OCI-LY1 (cell line): ENCODE measurements at regions not wholly inside any gene's neighbourhood (a gene's known extent, or its start where the extent isn't known, plus 50 kb on each side); places are given as distances from the start of the nearest gene placed in this dataset.

Experiments used
- H2AFZ ChIP-seq: fragments of 200-600 bp; sonication (generic), shearing (Covaris generic); 2 replicates; pipeline ENCODE4 v1.6.0; 2014; ENCODE audit warnings: antibody characterized with exemption, mild to moderate bottlenecking, low read length
- H3F3A ChIP-seq: fragments of 200-600 bp; sonication (generic), shearing (Covaris generic); 2 replicates; pipeline ENCODE4 v1.6.0; 2014; ENCODE audit warnings: mild to moderate bottlenecking, antibody characterized with exemption, low read length, moderate library complexity; ENCODE audit not compliant: insufficient read depth
- H3K27ac ChIP-seq: fragments of 200-600 bp; sonication (generic); 2 replicates; pipeline ENCODE4 v1.5.1; 2014; ENCODE audit warnings: low read length, mixed run types, mild to moderate bottlenecking, low read depth; ENCODE audit not compliant: poor library complexity, severe bottlenecking
- H3K27me3 ChIP-seq: fragments of 200-600 bp; sonication (generic); 2 replicates; pipeline ENCODE4 v1.6.0; 2014; ENCODE audit warnings: antibody characterized with exemption, mild to moderate bottlenecking, low read length, moderate library complexity; ENCODE audit not compliant: insufficient read depth
- H3K36me3 ChIP-seq: fragments of 200-600 bp; sonication (generic); 2 replicates; pipeline ENCODE4 v1.6.1; 2014; ENCODE audit warnings: mild to moderate bottlenecking, antibody characterized with exemption, low read length, moderate library complexity, mixed read lengths; ENCODE audit not compliant: insufficient read depth
- H3K4me1 ChIP-seq: fragments of 200-600 bp; sonication (generic); 2 replicates; pipeline ENCODE4 v1.5.1; 2014; ENCODE audit warnings: mild to moderate bottlenecking, low read length, moderate library complexity; ENCODE audit not compliant: insufficient read depth, severe bottlenecking
- H3K4me2 ChIP-seq: fragments of 200-600 bp; sonication (generic), shearing (Covaris generic); 2 replicates; pipeline ENCODE4 v1.6.1; 2014; ENCODE audit warnings: low read length
- H3K4me3 ChIP-seq: fragments of 200-600 bp; sonication (generic); 2 replicates; pipeline ENCODE4 v1.5.1; 2014; ENCODE audit warnings: low read length, low read depth, mild to moderate bottlenecking, mixed read lengths; ENCODE audit not compliant: poor library complexity, severe bottlenecking
- H3K79me2 ChIP-seq: fragments of 200-600 bp; shearing (Covaris generic); 2 replicates; pipeline ENCODE4 v1.6.1; 2016; ENCODE audit warnings: mixed run types, low read length, mixed read lengths; ENCODE audit not compliant: insufficient read depth
- H3K9ac ChIP-seq: fragments of 200-600 bp; sonication (generic), shearing (Covaris generic); 2 replicates; pipeline ENCODE4 v1.6.1; 2014; ENCODE audit warnings: mild to moderate bottlenecking, low read length, mixed read lengths
- H3K9me2 ChIP-seq: fragments of 200-600 bp; sonication (generic), shearing (Covaris generic); 2 replicates; pipeline ENCODE4 v1.6.1; 2014; ENCODE audit warnings: low read depth, mild to moderate bottlenecking, low read length, mixed read lengths
- H3K9me3 ChIP-seq: fragments of 200-600 bp; shearing (Covaris generic); 2 replicates; pipeline ENCODE4 v1.6.1; 2014; ENCODE audit warnings: low read length, mixed read lengths
- H4K20me1 ChIP-seq: fragments of 200-600 bp; sonication (generic), shearing (Covaris generic); 2 replicates; pipeline ENCODE4 v1.6.0; 2016; ENCODE audit warnings: mild to moderate bottlenecking, low read length; ENCODE audit not compliant: insufficient read depth
- EZH2 ChIP-seq: fragments of 200-600 bp; sonication (generic), shearing (Covaris generic); IDR thresholded peaks from 2 replicates; pipeline ENCODE4 v1.8.0; 2017; ENCODE audit warnings: borderline replicate concordance, mixed run types, mild to moderate bottlenecking, antibody characterized with exemption, low read length, moderate library complexity, mixed read lengths
- TF ChIP-seq, protein P1 (sequence below): fragments of 200-600 bp; sonication (generic), shearing (Covaris generic); IDR thresholded peaks from 2 replicates; pipeline ENCODE4 v1.5.1; 2017; ENCODE audit warnings: mild to moderate bottlenecking, antibody characterized with exemption, low read length, moderate library complexity, mixed read lengths

GRCh38 chr5:152622628-152623027, 217.5 kb upstream of the NMUR2 start:
- H3K36me3 ChIP-seq, result no peaks in the 10 kb centered on the region
- no peaks in the 10 kb centered on the region for H3K9me3 ChIP-seq
- no peak overlapping the region for H3K27ac ChIP-seq
- H3K9me2 ChIP-seq, result no peaks in the 10 kb centered on the region
- H3K4me2 ChIP-seq, result no peak overlapping the region
- no peaks in the 10 kb centered on the region for H4K20me1 ChIP-seq
- no peak overlapping the region for H3K4me3 ChIP-seq
- H2AFZ ChIP-seq, result no peak overlapping the region
- H3K27me3 ChIP-seq, result no peaks in the 10 kb centered on the region
- TF ChIP-seq, protein P1, sequence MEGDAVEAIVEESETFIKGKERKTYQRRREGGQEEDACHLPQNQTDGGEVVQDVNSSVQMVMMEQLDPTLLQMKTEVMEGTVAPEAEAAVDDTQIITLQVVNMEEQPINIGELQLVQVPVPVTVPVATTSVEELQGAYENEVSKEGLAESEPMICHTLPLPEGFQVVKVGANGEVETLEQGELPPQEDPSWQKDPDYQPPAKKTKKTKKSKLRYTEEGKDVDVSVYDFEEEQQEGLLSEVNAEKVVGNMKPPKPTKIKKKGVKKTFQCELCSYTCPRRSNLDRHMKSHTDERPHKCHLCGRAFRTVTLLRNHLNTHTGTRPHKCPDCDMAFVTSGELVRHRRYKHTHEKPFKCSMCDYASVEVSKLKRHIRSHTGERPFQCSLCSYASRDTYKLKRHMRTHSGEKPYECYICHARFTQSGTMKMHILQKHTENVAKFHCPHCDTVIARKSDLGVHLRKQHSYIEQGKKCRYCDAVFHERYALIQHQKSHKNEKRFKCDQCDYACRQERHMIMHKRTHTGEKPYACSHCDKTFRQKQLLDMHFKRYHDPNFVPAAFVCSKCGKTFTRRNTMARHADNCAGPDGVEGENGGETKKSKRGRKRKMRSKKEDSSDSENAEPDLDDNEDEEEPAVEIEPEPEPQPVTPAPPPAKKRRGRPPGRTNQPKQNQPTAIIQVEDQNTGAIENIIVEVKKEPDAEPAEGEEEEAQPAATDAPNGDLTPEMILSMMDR, result no peak
- TF ChIP-seq EZH2, result no peak
- no peak overlapping the region for H3K9ac ChIP-seq
- no peaks in the 10 kb centered on the region for H3F3A ChIP-seq
- no peaks in the 10 kb centered on the region for H3K4me1 ChIP-seq
- H3K79me2 ChIP-seq, result no peaks in the 10 kb centered on the region

DNA sequence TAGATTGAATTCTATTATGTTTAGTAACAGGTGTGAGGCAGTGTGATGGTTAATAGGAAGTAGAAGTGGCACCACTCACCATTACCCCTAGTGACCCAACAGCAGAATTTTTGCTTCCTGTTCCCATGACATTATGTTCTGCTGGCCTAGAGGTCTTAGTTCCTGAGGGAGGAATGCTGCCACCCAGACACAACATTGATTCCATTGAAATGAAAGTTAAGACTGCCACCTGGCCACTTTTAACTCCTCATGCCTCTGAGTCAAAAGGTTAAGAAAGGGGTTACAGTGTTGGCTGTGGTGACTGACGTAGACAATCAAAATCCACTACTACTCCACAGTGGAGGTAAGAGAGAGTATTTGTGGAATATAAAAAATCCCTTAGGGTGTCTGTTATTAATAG, 218.9 kb upstream of the NMUR2 start:
- no peaks in the 10 kb centered on the region for H3K79me2 ChIP-seq
- H3F3A ChIP-seq, result no peaks in the 10 kb centered on the region
- no peak overlapping the region for H3K27ac ChIP-seq
- H3K9me2 ChIP-seq, result no peaks in the 10 kb centered on the region
- no peak overlapping the region for H3K9ac ChIP-seq
- H4K20me1 ChIP-seq, result no peaks in the 10 kb centered on the region
- no peak for TF ChIP-seq EZH2
- TF ChIP-seq, protein P1, result no peak
- H3K4me3 ChIP-seq, result no peak overlapping the region
- no peak overlapping the region for H3K4me2 ChIP-seq
- H3K27me3 ChIP-seq, result no peaks in the 10 kb centered on the region
- H3K4me1 ChIP-seq, result no peaks in the 10 kb centered on the region
- no peaks in the 10 kb centered on the region for H3K36me3 ChIP-seq
- H3K9me3 ChIP-seq, result no peaks in the 10 kb centered on the region
- H2AFZ ChIP-seq, result no peak overlapping the region

DNA sequence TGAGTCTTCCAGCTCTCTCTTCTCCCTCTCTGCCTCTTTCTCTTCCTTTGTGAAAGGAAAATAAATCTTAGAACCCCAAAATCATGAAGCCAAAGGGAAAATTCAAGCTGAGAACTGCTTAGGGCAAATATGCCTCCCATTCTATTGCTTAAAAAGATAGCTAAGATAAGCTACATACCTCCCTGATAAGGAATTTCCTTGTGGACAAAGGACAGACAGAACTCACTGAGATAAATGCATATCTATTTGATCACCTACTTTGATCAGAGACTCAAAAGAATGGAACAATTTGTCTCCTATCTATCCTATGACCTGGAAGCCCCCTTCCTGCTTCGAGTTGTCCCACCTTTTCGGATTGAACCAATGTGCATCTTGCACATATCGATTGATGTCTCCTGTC, 220.6 kb upstream of the NMUR2 start:
- H3K4me1 ChIP-seq, result no peaks in the 10 kb centered on the region
- H3K4me3 ChIP-seq, result no peak overlapping the region
- no peak overlapping the region for H3K4me2 ChIP-seq
- H2AFZ ChIP-seq, result no peak overlapping the region
- no peak overlapping the region for H3K27ac ChIP-seq
- H3F3A ChIP-seq, result no peaks in the 10 kb centered on the region
- no peaks in the 10 kb centered on the region for H3K79me2 ChIP-seq
- no peaks in the 10 kb centered on the region for H4K20me1 ChIP-seq
- H3K9me3 ChIP-seq, result no peaks in the 10 kb centered on the region
- no peaks in the 10 kb centered on the region for H3K27me3 ChIP-seq
- H3K9me2 ChIP-seq, result no peaks in the 10 kb centered on the region
- TF ChIP-seq, protein P1, result no peak
- TF ChIP-seq EZH2, result no peak
- H3K36me3 ChIP-seq, result no peaks in the 10 kb centered on the region
- no peak overlapping the region for H3K9ac ChIP-seq
